ENCODE measurements at regions not wholly inside any gene's neighbourhood (a gene's known extent, or its start where the extent isn't known, plus 50 kb on each side); places are given as distances from the start of the nearest gene placed in this dataset.

DNA sequence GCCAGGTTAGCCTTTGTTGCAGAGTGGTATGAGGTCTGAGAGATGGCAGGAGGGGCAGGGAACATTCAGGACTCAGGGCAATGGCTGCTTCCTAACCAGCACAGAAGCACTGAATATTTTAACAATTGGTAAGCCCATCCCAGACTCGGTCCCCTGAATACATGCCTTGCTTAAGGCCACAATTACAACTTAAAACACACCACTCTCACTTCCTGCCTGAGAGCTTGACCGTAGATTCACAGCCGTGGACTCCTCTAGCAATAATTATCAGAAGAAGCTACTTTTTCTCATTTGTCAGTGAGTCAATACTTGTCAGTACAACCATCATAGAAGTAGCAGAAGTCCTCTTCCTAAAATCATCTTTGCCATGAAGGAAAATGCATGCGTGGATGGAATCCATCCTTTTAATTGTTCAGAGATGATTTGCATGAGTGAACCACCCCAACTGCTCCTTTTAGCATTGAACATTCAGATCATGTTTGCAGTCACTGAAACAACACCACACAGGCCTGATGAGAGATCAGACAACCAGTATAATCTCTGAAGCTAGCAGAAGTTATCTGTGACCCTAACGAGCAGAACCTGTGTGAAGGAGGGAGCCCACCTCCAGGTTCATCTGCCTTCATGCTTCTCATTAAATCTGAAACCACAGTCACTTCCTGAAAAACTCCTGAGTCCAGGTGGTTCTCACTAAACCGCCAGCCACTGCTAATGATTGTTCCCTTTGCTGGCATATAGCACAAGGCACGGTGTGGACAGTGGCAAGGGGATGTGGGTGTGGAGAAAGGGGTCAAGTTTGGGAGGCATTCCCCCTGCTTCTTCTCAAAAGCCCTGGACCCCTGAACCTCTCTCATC, 333.9 kb upstream of the CNR1 start (continued):
- no peak for TF ChIP-seq KAT2A (conservative IDR thresholded peaks at IDR 0.05; ENCODE audit: control insufficient read depth, low read depth, low read length)
- no peak for TF ChIP-seq IRF4 (IDR thresholded peaks at IDR 0.05; ENCODE audit: low read depth, low read length)
- TF ChIP-seq CBFB (IDR thresholded peaks at IDR 0.05; ENCODE audit: low read depth) = 0 out of 2 replicates have a peak, but pooled peaks have one; percentile 20
- no peak for TF ChIP-seq BCL11A (IDR thresholded peaks at IDR 0.05; ENCODE audit: low read depth, low read length)
- no peak for TF ChIP-seq JUND (IDR thresholded peaks at IDR 0.05; ENCODE audit: low read depth, low read length)
- 0 out of 2 replicates have a peak, but pooled peaks have one; percentile 38 for TF ChIP-seq YY1 (IDR thresholded peaks at IDR 0.05; ENCODE audit: low read depth, low read length)
- TF ChIP-seq MTA2 (IDR thresholded peaks at IDR 0.05; ENCODE audit: low read depth) = peak; percentile 41; the same call in 1 of the 2 replicates
- TF ChIP-seq MYB (IDR thresholded peaks at IDR 0.05; ENCODE audit: borderline replicate concordance, low read depth, low read length) = no peak
- no peak for TF ChIP-seq SRF (IDR thresholded peaks at IDR 0.05; ENCODE audit: low read depth in 2 of 2, low read length in 2 of 2)
- TF ChIP-seq POU2F2 (IDR thresholded peaks at IDR 0.05; ENCODE audit: borderline replicate concordance, low read depth, low read length) = 0 out of 3 replicates have a peak, but pooled peaks have one; percentile 15
- no peak for TF ChIP-seq ZNF24 (IDR thresholded peaks at IDR 0.05)
- peak; percentile 78 for TF ChIP-seq RUNX3 (IDR thresholded peaks at IDR 0.05; ENCODE audit: low read length)
- no peak for TF ChIP-seq SIN3A (IDR thresholded peaks at IDR 0.05; ENCODE audit: low read depth, low read length)
- TF ChIP-seq, protein P1, sequence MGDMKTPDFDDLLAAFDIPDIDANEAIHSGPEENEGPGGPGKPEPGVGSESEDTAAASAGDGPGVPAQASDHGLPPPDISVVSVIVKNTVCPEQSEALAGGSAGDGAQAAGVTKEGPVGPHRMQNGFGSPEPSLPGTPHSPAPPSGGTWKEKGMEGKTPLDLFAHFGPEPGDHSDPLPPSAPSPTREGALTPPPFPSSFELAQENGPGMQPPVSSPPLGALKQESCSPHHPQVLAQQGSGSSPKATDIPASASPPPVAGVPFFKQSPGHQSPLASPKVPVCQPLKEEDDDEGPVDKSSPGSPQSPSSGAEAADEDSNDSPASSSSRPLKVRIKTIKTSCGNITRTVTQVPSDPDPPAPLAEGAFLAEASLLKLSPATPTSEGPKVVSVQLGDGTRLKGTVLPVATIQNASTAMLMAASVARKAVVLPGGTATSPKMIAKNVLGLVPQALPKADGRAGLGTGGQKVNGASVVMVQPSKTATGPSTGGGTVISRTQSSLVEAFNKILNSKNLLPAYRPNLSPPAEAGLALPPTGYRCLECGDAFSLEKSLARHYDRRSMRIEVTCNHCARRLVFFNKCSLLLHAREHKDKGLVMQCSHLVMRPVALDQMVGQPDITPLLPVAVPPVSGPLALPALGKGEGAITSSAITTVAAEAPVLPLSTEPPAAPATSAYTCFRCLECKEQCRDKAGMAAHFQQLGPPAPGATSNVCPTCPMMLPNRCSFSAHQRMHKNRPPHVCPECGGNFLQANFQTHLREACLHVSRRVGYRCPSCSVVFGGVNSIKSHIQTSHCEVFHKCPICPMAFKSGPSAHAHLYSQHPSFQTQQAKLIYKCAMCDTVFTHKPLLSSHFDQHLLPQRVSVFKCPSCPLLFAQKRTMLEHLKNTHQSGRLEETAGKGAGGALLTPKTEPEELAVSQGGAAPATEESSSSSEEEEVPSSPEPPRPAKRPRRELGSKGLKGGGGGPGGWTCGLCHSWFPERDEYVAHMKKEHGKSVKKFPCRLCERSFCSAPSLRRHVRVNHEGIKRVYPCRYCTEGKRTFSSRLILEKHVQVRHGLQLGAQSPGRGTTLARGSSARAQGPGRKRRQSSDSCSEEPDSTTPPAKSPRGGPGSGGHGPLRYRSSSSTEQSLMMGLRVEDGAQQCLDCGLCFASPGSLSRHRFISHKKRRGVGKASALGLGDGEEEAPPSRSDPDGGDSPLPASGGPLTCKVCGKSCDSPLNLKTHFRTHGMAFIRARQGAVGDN (IDR thresholded peaks at IDR 0.05) = peak; percentile 6; the same call in 1 of the 2 replicates
- TF ChIP-seq, protein P2, sequence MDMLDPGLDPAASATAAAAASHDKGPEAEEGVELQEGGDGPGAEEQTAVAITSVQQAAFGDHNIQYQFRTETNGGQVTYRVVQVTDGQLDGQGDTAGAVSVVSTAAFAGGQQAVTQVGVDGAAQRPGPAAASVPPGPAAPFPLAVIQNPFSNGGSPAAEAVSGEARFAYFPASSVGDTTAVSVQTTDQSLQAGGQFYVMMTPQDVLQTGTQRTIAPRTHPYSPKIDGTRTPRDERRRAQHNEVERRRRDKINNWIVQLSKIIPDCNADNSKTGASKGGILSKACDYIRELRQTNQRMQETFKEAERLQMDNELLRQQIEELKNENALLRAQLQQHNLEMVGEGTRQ (IDR thresholded peaks at IDR 0.05; ENCODE audit: borderline replicate concordance, low read depth, low read length) = no peak
- no peak for TF ChIP-seq MEF2A (IDR thresholded peaks at IDR 0.05; ENCODE audit: insufficient read depth, low read depth, low read length)
- TF ChIP-seq RAD21 (IDR thresholded peaks at IDR 0.05; ENCODE audit: insufficient read depth, low read depth, low read length) = peak; percentile 2; the same call in 1 of the 2 replicates
- TF ChIP-seq SREBF1 (IDR thresholded peaks at IDR 0.05; ENCODE audit: low read length) = no peak
- TF ChIP-seq SMAD1 (IDR thresholded peaks at IDR 0.05; ENCODE audit: low read depth, partially characterized antibody) = no peak
- no peak for TF ChIP-seq SMC3 (IDR thresholded peaks at IDR 0.05; ENCODE audit: borderline replicate concordance, low read length)
- TF ChIP-seq HSF1 (IDR thresholded peaks at IDR 0.05; ENCODE audit: low read depth, low read length) = no peak
